Hepatocyte (in vitro differentiated cells): ENCODE measurements at regions not wholly inside any gene's neighbourhood (a gene's known extent, or its start where the extent isn't known, plus 50 kb on each side); places are given as distances from the start of the nearest gene placed in this dataset.

Experiments used
- CTCF ChIP-seq: fragments of 200-600 bp; sonication (generic); IDR thresholded peaks from 2 replicates; pipeline ENCODE4 v1.5.1; 2016; ENCODE audit warnings: antibody characterized with exemption, mild to moderate bottlenecking; ENCODE audit not compliant: poor library complexity
- EZH2 ChIP-seq: fragments of 200-600 bp; sonication (generic); IDR thresholded peaks from 2 replicates; pipeline ENCODE4 v1.6.1; 2016; ENCODE audit warnings: antibody characterized with exemption, mild to moderate bottlenecking, borderline replicate concordance
- EZH2phosphoT487 ChIP-seq: fragments of 200-600 bp; sonication (generic); IDR thresholded peaks from one replicate; pipeline ENCODE4 v1.6.1; 2018; ENCODE audit warnings: antibody characterized with exemption, mild to moderate bottlenecking, low read depth, moderate library complexity; ENCODE audit not compliant: unreplicated experiment, severe bottlenecking

DNA sequence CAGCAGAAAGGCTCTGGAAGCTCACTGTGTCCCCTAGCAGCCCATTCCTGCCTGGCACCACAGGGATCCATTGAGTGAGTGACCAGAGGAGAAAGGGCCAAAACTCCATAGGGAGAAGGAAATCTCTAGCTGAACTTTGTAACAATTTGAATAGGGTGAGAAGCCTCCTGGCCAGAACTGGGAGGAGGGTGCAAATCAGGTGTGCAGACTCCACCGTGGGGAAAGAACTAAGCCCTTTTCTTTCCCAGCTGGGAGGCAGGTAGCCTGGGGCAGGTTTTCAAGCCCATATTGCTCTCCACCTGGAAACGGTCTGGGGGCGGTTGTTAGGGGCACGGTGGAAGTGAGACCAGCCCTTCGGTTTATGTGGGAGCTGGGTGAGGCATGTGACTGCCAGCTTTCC, 227.2 kb downstream of the SNCA start:
- no peak for TF ChIP-seq CTCF
- TF ChIP-seq EZH2 = no peak
- TF ChIP-seq EZH2phosphoT487 = no peak
